ENCODE measurements at regions not wholly inside any gene's neighbourhood (a gene's known extent, or its start where the extent isn't known, plus 50 kb on each side); places are given as distances from the start of the nearest gene placed in this dataset.

- Histone ChIP-seq H4K20me1 (ENCODE audit: control insufficient read depth, extremely low read depth, insufficient read depth, low read length) (no peaks in the 10 kb centered on the region), H3K9me3 (ENCODE audit: control insufficient read depth, insufficient read depth, low read depth, low read length) (no peaks in the 10 kb centered on the region), H3K4me1 (ENCODE audit: control insufficient read depth, extremely low read depth, insufficient read depth, low read length) (peaks cover 18% of the 10 kb centered on the region), H3K79me2 (ENCODE audit: control insufficient read depth, insufficient read depth, low read length) (no peaks in the 10 kb centered on the region), H3K27me3 (ENCODE audit: control insufficient read depth, insufficient read depth, low read length) (no peaks in the 10 kb centered on the region), H3K36me3 (ENCODE audit: control insufficient read depth, insufficient read depth, low read length) (no peaks in the 10 kb centered on the region), H2AFZ (ENCODE audit: low read length) (no peak overlapping the region), H3K4me3 (replicated peaks in 1 of 4; ENCODE audit: control extremely low read depth in 1 of 4, insufficient read depth in 1 of 4, low read depth in 3 of 4, low read length in 4 of 4) (no peak overlapping the region), H3K9ac (ENCODE audit: insufficient read depth, low read length) (no peak overlapping the region), H3K4me2 (ENCODE audit: extremely low read depth, insufficient read depth, low read length) (peak overlapping the region; percentile 48), H3K27ac (ENCODE audit: insufficient read depth, low read length) (peak overlapping the region; percentile 64)
- TF ChIP-seq CTCF (conservative IDR thresholded peaks at IDR 0.05 in 1 of 2, IDR thresholded peaks at IDR 0.05 in 1 of 2; ENCODE audit: low read depth in 1 of 2, low read length in 2 of 2) (no peak), EZH2 (IDR thresholded peaks at IDR 0.05; ENCODE audit: low read length, missing control alignments) (no peak)
- DNase-seq (ENCODE audit: low read depth in 2 of 2): peak; percentile 93 to 98
Observed at GRCh38 chr2:189285962-189286645, 106.5 kb upstream of the COL5A2 start.

- no peaks in the 10 kb centered on the region for H3K79me2 ChIP-seq (ENCODE audit: control insufficient read depth, insufficient read depth, low read length)
- no peak overlapping the region for H2AFZ ChIP-seq (ENCODE audit: low read length)
- no peaks in the 10 kb centered on the region for H3K9me3 ChIP-seq (ENCODE audit: control insufficient read depth, insufficient read depth, low read depth, low read length)
- no peak for TF ChIP-seq CTCF (conservative IDR thresholded peaks at IDR 0.05 in 1 of 2, IDR thresholded peaks at IDR 0.05 in 1 of 2; ENCODE audit: low read depth in 1 of 2, low read length in 2 of 2)
- TF ChIP-seq EZH2 (IDR thresholded peaks at IDR 0.05; ENCODE audit: low read length, missing control alignments): no peak
- H3K4me1 ChIP-seq (ENCODE audit: control insufficient read depth, extremely low read depth, insufficient read depth, low read length): peaks cover 18% of the 10 kb centered on the region
- no peaks in the 10 kb centered on the region for H3K27me3 ChIP-seq (ENCODE audit: control insufficient read depth, insufficient read depth, low read length)
- H4K20me1 ChIP-seq (ENCODE audit: control insufficient read depth, extremely low read depth, insufficient read depth, low read length): no peaks in the 10 kb centered on the region
- no peak overlapping the region for H3K4me3 ChIP-seq (replicated peaks in 1 of 4; ENCODE audit: control extremely low read depth in 1 of 4, insufficient read depth in 1 of 4, low read depth in 3 of 4, low read length in 4 of 4)
- H3K27ac ChIP-seq (ENCODE audit: insufficient read depth, low read length): no peak overlapping the region
- H3K36me3 ChIP-seq (ENCODE audit: control insufficient read depth, insufficient read depth, low read length): no peaks in the 10 kb centered on the region
- H3K9ac ChIP-seq (ENCODE audit: insufficient read depth, low read length): no peak overlapping the region
- H3K4me2 ChIP-seq (ENCODE audit: extremely low read depth, insufficient read depth, low read length): no peak overlapping the region
- no peak for DNase-seq (ENCODE audit: low read depth in 2 of 2)
Observed at GRCh38 chr2:189287363-189287762, 107.8 kb upstream of the COL5A2 start.

GRCh38 chr2:189287982-189288521, 108.5 kb upstream of the COL5A2 start:
- H3K36me3 ChIP-seq (ENCODE audit: control insufficient read depth, insufficient read depth, low read length): no peaks in the 10 kb centered on the region
- H2AFZ ChIP-seq (ENCODE audit: low read length): no peak overlapping the region
- H3K4me2 ChIP-seq (ENCODE audit: extremely low read depth, insufficient read depth, low read length): peak overlapping the region; percentile 30
- TF ChIP-seq CTCF (conservative IDR thresholded peaks at IDR 0.05 in 1 of 2, IDR thresholded peaks at IDR 0.05 in 1 of 2; ENCODE audit: low read depth in 1 of 2, low read length in 2 of 2): peak; percentile 42 to 59
- no peak for TF ChIP-seq EZH2 (IDR thresholded peaks at IDR 0.05; ENCODE audit: low read length, missing control alignments)
- H3K27me3 ChIP-seq (ENCODE audit: control insufficient read depth, insufficient read depth, low read length): no peaks in the 10 kb centered on the region
- H3K27ac ChIP-seq (ENCODE audit: insufficient read depth, low read length): no peak overlapping the region
- peak; percentile 88 to 91 for DNase-seq (ENCODE audit: low read depth in 2 of 2)
- H3K4me3 ChIP-seq (replicated peaks in 1 of 4; ENCODE audit: control extremely low read depth in 1 of 4, insufficient read depth in 1 of 4, low read depth in 3 of 4, low read length in 4 of 4): no peak overlapping the region
- H3K9me3 ChIP-seq (ENCODE audit: control insufficient read depth, insufficient read depth, low read depth, low read length): no peaks in the 10 kb centered on the region
- no peaks in the 10 kb centered on the region for H3K79me2 ChIP-seq (ENCODE audit: control insufficient read depth, insufficient read depth, low read length)
- H3K4me1 ChIP-seq (ENCODE audit: control insufficient read depth, extremely low read depth, insufficient read depth, low read length): peaks cover 18% of the 10 kb centered on the region
- H4K20me1 ChIP-seq (ENCODE audit: control insufficient read depth, extremely low read depth, insufficient read depth, low read length): no peaks in the 10 kb centered on the region
- no peak overlapping the region for H3K9ac ChIP-seq (ENCODE audit: insufficient read depth, low read length)

Data from fibroblast of lung (primary cell).